ENCODE measurements at regions not wholly inside any gene's neighbourhood (a gene's known extent, or its start where the extent isn't known, plus 50 kb on each side); places are given as distances from the start of the nearest gene placed in this dataset.
"Not testable (repeated sequence)": the region's sequence is repeated elsewhere in the genome, so short reads cannot be mapped to it uniquely, and the experiment has no call there.

DNA sequence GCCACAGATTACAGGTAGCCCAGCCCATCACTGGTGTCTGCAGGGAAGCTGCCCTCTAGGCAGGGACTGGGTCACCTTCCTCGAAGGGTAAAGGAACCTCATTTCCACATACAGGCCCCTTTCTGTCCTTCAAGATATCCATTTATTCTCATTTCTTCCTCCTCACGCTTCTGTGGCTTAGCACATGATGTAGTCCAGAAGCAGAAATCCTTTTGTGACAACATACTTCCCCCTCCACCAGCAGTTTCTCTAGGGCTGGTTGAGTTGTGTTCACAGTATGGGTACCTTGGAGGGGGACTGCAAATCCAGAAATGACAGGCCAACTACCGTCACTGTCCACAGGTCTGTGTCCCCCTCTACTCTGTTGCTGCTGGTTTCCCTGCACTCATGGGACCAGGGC lies 364.9 kb downstream of the ANAPC1 start:
- H3K27ac ChIP-seq (ENCODE audit: low read depth in 1 of 2, low read length in 1 of 2), result no peak overlapping the region
- no peaks in the 10 kb centered on the region for H3K4me1 ChIP-seq (ENCODE audit: control insufficient read depth in 2 of 2, insufficient read depth in 2 of 2, low read length in 2 of 2)
- H3K27me3 ChIP-seq (ENCODE audit: control insufficient read depth in 2 of 2, insufficient read depth in 1 of 2, low read length in 1 of 2), result no peaks in the 10 kb centered on the region
- DNase-seq (ENCODE audit: low read depth in 6 of 9, low spot score in 9 of 9), result no peak
- 76% methylated on average over 3 of the region's 3 CpGs for WGBS
- H3K4me3 ChIP-seq (ENCODE audit: low read length in 2 of 2), result no peak overlapping the region
- H3K9me3 ChIP-seq (ENCODE audit: control insufficient read depth in 2 of 2, insufficient read depth in 1 of 2, low read length in 1 of 2), result no peaks in the 10 kb centered on the region
- H3K36me3 ChIP-seq (ENCODE audit: control insufficient read depth in 2 of 2, insufficient read depth in 2 of 2, low read length in 1 of 2), result no peaks in the 10 kb centered on the region

DNA sequence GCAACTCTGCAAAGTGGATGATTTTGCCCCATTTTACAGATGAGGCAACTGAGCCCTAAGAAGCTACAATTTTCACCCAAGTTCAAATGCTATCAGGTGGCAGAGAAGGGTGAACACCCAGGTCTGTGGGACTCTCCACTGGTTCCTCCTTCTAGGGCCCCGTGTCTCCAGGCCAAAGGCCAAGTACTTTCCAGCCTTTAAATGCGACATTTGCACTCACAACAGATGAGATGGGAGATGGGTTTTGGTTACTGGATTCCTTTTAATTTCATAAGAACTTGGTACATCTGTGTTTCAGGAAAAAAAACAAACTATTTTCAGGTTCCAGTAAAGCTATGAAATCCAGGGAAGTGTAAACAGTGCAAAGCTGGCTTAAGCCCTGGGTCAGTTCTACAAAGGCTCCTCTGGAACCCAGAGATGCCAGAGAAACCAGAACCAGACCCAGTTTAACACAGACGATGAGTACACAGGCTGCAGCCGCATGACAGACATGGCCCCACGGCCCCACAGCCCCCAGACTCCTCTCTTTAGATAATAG lies 361.7 kb downstream of the ANAPC1 start:
- Histone ChIP-seq H3K4me1 (ENCODE audit: control insufficient read depth in 2 of 2, insufficient read depth in 2 of 2, low read length in 2 of 2) (no peaks in the 10 kb centered on the region), H3K4me3 (ENCODE audit: low read length in 2 of 2) (no peak overlapping the region), H3K27me3 (ENCODE audit: control insufficient read depth in 2 of 2, insufficient read depth in 1 of 2, low read length in 1 of 2) (no peaks in the 10 kb centered on the region), H3K36me3 (ENCODE audit: control insufficient read depth in 2 of 2, insufficient read depth in 2 of 2, low read length in 1 of 2) (no peaks in the 10 kb centered on the region), H3K9me3 (ENCODE audit: control insufficient read depth in 2 of 2, insufficient read depth in 1 of 2, low read length in 1 of 2) (no peaks in the 10 kb centered on the region), H3K27ac (ENCODE audit: low read depth in 1 of 2, low read length in 1 of 2) (no peak overlapping the region)
- DNase-seq (ENCODE audit: low read depth in 6 of 9, low spot score in 9 of 9), result no peak
- WGBS, result 95% methylated on average over 5 of the region's 5 CpGs

DNA sequence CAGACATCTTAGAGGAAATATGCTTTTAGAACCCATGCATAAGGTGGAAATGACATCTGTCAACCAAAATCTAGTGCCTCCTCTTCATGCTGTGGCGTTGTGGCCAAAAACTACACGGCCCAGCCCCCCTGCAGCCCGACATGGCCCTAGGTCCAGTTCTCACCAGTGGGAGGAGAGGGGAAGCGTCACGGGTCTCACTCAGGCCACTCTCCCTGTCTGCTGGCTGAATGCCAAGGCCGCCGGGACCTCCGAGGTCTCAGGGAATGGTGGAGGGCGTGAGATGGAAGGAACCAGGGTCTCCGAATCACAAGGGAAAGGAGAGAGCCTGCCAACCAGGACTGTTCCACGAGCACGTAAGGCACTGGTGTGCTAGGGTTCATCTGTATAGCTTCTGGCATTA lies 361.0 kb downstream of the ANAPC1 start:
- H3K27me3 ChIP-seq (ENCODE audit: control insufficient read depth in 2 of 2, insufficient read depth in 1 of 2, low read length in 1 of 2), result no peaks in the 10 kb centered on the region
- WGBS, result 96% methylated on average over 12 of the region's 12 CpGs
- H3K9me3 ChIP-seq (ENCODE audit: control insufficient read depth in 2 of 2, insufficient read depth in 1 of 2, low read length in 1 of 2), result no peaks in the 10 kb centered on the region
- DNase-seq (ENCODE audit: low read depth in 6 of 9, low spot score in 9 of 9), result no peak
- H3K27ac ChIP-seq (ENCODE audit: low read depth in 1 of 2, low read length in 1 of 2), result no peak overlapping the region
- H3K36me3 ChIP-seq (ENCODE audit: control insufficient read depth in 2 of 2, insufficient read depth in 2 of 2, low read length in 1 of 2), result no peaks in the 10 kb centered on the region
- no peak overlapping the region for H3K4me3 ChIP-seq (ENCODE audit: low read length in 2 of 2)
- no peaks in the 10 kb centered on the region for H3K4me1 ChIP-seq (ENCODE audit: control insufficient read depth in 2 of 2, insufficient read depth in 2 of 2, low read length in 2 of 2)

DNA sequence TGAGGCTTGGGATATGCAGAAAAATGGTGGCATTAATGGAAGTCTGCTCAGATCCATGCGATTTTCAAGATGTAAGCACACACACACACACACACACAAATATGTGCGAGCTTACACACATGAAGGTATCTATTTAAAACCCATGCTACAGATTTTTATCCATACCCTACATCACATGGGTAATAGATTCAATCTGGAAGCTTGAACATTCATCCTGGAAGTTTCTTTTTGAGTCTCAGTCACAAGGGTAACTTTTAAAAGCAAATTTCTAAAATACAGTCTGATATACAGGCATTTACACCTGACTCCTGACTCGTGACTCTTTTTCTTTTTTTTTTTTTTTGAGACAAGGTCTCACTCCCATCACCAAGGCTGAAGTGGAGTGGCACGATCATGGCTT lies 359.0 kb downstream of the ANAPC1 start:
- not testable (repeated sequence) for H3K27ac ChIP-seq (ENCODE audit: low read depth in 1 of 2, low read length in 1 of 2); H3K4me3 ChIP-seq (ENCODE audit: low read length in 2 of 2); H3K4me1 ChIP-seq (ENCODE audit: control insufficient read depth in 2 of 2, insufficient read depth in 2 of 2, low read length in 2 of 2); H3K27me3 ChIP-seq (ENCODE audit: control insufficient read depth in 2 of 2, insufficient read depth in 1 of 2, low read length in 1 of 2); H3K9me3 ChIP-seq (ENCODE audit: control insufficient read depth in 2 of 2, insufficient read depth in 1 of 2, low read length in 1 of 2); H3K36me3 ChIP-seq (ENCODE audit: control insufficient read depth in 2 of 2, insufficient read depth in 2 of 2, low read length in 1 of 2); DNase-seq (ENCODE audit: low read depth in 6 of 9, low spot score in 9 of 9)
- WGBS, result 92% methylated on average over 4 of the region's 4 CpGs

DNA sequence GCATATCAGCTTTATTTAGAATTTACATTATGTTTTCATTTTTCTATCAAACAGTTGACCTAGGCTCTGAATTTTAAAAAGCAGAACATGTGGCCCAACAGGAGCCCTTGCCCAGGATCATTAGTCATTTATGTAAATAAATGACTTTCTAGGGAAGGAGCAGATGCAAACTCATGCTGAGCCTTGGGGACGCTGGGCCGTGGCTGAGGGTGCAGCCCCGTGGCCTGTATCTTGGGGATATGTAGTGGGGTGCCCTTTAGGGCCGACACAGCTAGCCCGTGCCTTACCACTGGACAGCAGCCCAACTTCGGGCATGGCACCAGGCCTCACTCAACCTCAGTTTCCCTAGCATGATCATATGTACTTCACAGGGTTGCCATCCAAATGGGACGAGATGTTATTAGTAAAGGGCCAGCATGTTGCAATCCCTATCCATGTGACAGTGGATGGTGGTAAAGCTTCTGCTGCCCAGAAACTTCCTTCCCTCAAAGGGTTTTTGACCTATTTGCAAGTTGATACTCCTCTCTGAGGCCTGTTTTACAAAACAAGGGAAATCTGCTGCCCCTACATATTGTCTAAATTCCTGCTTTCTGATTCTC lies 357.9 kb downstream of the ANAPC1 start:
- not testable (repeated sequence) for H3K36me3 ChIP-seq (ENCODE audit: control insufficient read depth in 2 of 2, insufficient read depth in 2 of 2, low read length in 1 of 2); H3K9me3 ChIP-seq (ENCODE audit: control insufficient read depth in 2 of 2, insufficient read depth in 1 of 2, low read length in 1 of 2); H3K27ac ChIP-seq (ENCODE audit: low read depth in 1 of 2, low read length in 1 of 2); H3K4me3 ChIP-seq (ENCODE audit: low read length in 2 of 2); H3K4me1 ChIP-seq (ENCODE audit: control insufficient read depth in 2 of 2, insufficient read depth in 2 of 2, low read length in 2 of 2); H3K27me3 ChIP-seq (ENCODE audit: control insufficient read depth in 2 of 2, insufficient read depth in 1 of 2, low read length in 1 of 2); DNase-seq (ENCODE audit: low read depth in 6 of 9, low spot score in 9 of 9)
- 90% methylated on average over 7 of the region's 7 CpGs for WGBS

DNA sequence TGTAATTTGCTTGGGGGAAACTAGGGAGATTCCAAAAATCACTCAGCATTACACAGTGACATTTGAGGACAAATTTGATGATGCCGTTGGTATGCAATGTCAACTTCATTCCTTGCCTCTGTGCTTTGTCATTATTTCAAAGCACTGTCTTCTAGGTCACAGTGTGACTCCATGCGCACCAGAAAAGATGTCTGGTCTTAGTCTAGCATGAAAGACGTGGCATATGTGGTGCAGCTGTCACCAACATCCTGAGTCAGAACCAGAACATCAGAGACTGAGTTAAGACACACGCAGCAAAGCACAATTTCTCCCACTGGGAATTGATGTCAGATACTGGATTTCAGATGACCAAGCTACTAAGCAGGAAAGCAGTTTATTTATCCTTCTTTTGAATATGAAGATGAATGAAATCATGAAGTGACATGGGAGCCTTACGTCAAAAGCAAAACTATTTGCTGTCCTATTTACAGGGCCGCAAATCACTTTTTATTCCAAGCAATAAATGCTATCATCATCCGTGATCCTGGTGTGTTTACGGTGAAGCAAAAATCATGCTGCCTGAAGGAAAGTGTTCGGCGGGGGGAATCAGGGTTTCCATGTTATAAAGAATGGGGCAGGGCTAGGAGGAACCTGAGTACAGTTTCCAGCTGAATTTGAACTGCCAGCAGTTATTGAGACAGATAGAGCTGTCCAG lies 356.1 kb downstream of the ANAPC1 start:
- H3K9me3 ChIP-seq (ENCODE audit: control insufficient read depth in 2 of 2, insufficient read depth in 1 of 2, low read length in 1 of 2); H3K4me3 ChIP-seq (ENCODE audit: low read length in 2 of 2); H3K27me3 ChIP-seq (ENCODE audit: control insufficient read depth in 2 of 2, insufficient read depth in 1 of 2, low read length in 1 of 2); DNase-seq (ENCODE audit: low read depth in 6 of 9, low spot score in 9 of 9); H3K36me3 ChIP-seq (ENCODE audit: control insufficient read depth in 2 of 2, insufficient read depth in 2 of 2, low read length in 1 of 2); H3K27ac ChIP-seq (ENCODE audit: low read depth in 1 of 2, low read length in 1 of 2); H3K4me1 ChIP-seq (ENCODE audit: control insufficient read depth in 2 of 2, insufficient read depth in 2 of 2, low read length in 2 of 2): not testable (repeated sequence)
- WGBS, result 96% methylated on average over 6 of the region's 10 CpGs

DNA sequence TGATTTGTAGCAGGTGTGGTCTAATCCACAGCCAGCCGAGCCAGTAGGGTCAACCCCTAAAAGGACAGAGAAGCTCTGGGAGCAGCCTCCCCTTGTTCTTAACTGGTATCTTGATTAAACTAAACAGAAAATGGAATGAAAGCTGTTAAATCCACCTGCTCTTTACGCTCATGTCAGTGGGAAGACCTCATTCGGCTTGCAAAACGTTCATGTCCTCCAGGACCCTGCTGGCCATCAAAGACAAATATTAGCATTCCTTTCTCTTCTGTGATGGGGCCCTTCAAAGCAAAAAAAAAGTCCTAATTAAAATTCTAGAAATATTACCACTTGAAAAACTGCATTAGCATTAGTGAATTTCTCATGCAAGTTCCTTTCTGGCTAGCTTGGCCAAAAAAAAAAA lies 355.0 kb downstream of the ANAPC1 start:
- 98% methylated on average over 3 of the region's 4 CpGs for WGBS

DNA sequence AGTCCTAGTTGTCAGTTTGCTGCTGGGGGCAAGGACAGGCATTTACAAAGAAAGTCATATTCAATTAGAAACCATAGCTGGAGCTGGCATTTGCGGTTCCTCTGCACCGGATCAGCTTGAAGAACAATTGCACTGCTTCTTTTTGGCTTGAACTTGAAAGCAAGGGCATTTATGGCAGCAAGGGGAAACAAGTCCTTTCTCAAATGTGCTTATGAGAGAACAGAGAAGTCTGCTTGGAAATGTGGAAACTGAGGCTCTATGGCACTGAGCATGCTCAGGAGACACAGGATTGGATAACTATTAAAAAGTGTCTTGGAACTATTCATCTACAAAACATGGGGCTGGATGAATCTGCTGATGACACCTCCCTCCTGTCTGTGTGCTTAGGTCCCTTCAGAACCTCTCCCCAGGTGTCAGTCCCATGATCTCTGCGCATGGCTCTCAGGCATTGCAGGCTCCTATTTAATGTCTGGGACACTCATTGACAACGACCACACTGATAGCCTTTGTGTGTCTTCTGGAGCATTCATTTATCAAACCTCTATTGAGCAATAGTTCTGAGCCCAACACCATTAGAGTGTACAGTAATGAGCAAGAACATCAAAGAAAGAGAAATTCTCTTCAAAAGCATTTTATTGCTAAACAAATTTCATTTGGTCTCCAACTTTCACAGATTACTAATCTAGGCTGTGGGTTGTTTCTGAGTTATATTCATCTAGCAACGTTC lies 353.6 kb downstream of the ANAPC1 start:
- not testable (repeated sequence) for H3K9me3 ChIP-seq (ENCODE audit: control insufficient read depth in 2 of 2, insufficient read depth in 1 of 2, low read length in 1 of 2); H3K4me3 ChIP-seq (ENCODE audit: low read length in 2 of 2); H3K27me3 ChIP-seq (ENCODE audit: control insufficient read depth in 2 of 2, insufficient read depth in 1 of 2, low read length in 1 of 2); DNase-seq (ENCODE audit: low read depth in 6 of 9, low spot score in 9 of 9); H3K27ac ChIP-seq (ENCODE audit: low read depth in 1 of 2, low read length in 1 of 2); H3K4me1 ChIP-seq (ENCODE audit: control insufficient read depth in 2 of 2, insufficient read depth in 2 of 2, low read length in 2 of 2); H3K36me3 ChIP-seq (ENCODE audit: control insufficient read depth in 2 of 2, insufficient read depth in 2 of 2, low read length in 1 of 2)
- WGBS, result 94% methylated on average over 4 of the region's 5 CpGs

More for the DNA sequence above, 355.0 kb downstream of the ANAPC1 start:
- not testable (repeated sequence) for H3K4me3 ChIP-seq (ENCODE audit: low read length in 2 of 2); H3K9me3 ChIP-seq (ENCODE audit: control insufficient read depth in 2 of 2, insufficient read depth in 1 of 2, low read length in 1 of 2); H3K27ac ChIP-seq (ENCODE audit: low read depth in 1 of 2, low read length in 1 of 2); H3K4me1 ChIP-seq (ENCODE audit: control insufficient read depth in 2 of 2, insufficient read depth in 2 of 2, low read length in 2 of 2); H3K36me3 ChIP-seq (ENCODE audit: control insufficient read depth in 2 of 2, insufficient read depth in 2 of 2, low read length in 1 of 2); DNase-seq (ENCODE audit: low read depth in 6 of 9, low spot score in 9 of 9); H3K27me3 ChIP-seq (ENCODE audit: control insufficient read depth in 2 of 2, insufficient read depth in 1 of 2, low read length in 1 of 2)

Data from thymus (tissue), 11 donors.